Endothelial cell (in vitro differentiated cells): ENCODE measurements at regions not wholly inside any gene's neighbourhood (a gene's known extent, or its start where the extent isn't known, plus 50 kb on each side); places are given as distances from the start of the nearest gene placed in this dataset.

Experiments used
- DNase-seq: peaks from one replicate; pipeline ENCODE4 v3.0.0; 2021; ENCODE audit warnings: low spot score
- H3K27ac Mint-ChIP-seq: one replicate; pipeline ENCODE4 v1.8.0; 2021; ENCODE audit warnings: mixed read lengths, inconsistent platforms; ENCODE audit not compliant: unreplicated experiment
- H3K27me3 Mint-ChIP-seq: one replicate; pipeline ENCODE4 v1.8.0; 2021; ENCODE audit warnings: mild to moderate bottlenecking, moderate library complexity, mixed read lengths, inconsistent platforms; ENCODE audit not compliant: unreplicated experiment
- H3K36me3 Mint-ChIP-seq: one replicate; pipeline ENCODE4 v1.8.0; 2021; ENCODE audit warnings: mild to moderate bottlenecking, low read depth, mixed read lengths, inconsistent platforms; ENCODE audit not compliant: unreplicated experiment
- H3K4me1 Mint-ChIP-seq: one replicate; pipeline ENCODE4 v1.8.0; 2021; ENCODE audit warnings: mild to moderate bottlenecking, mixed read lengths, inconsistent platforms; ENCODE audit not compliant: unreplicated experiment
- H3K4me3 Mint-ChIP-seq: one replicate; pipeline ENCODE4 v1.8.0; 2021; ENCODE audit warnings: mild to moderate bottlenecking, mixed read lengths, inconsistent platforms; ENCODE audit not compliant: unreplicated experiment
- H3K9me3 Mint-ChIP-seq: one replicate; pipeline ENCODE4 v1.8.0; 2021; ENCODE audit warnings: mixed read lengths, inconsistent platforms; ENCODE audit not compliant: unreplicated experiment
- CTCF ChIP-seq: fragments of 200-600 bp; sonication (generic); IDR thresholded peaks from one replicate; pipeline ENCODE4 v1.5.0; 2021; ENCODE audit warnings: antibody characterized with exemption; ENCODE audit not compliant: unreplicated experiment

GRCh38 chr13:50280441-50280937 is 265.2 kb downstream of the KCNRG start:
- Mint-ChIP-seq H3K27ac (no peak overlapping the region), H3K4me1 (no peaks in the 10 kb centered on the region), H3K4me3 (no peak overlapping the region), H3K27me3 (peaks cover 6% of the 10 kb centered on the region), H3K36me3 (peaks cover 6% of the 10 kb centered on the region), H3K9me3 (no peaks in the 10 kb centered on the region)
- no peak for DNase-seq
- no peak for TF ChIP-seq CTCF

- no peak for TF ChIP-seq CTCF
- Mint-ChIP-seq H3K36me3 (peaks cover 2% of the 10 kb centered on the region), H3K4me1 (no peaks in the 10 kb centered on the region), H3K27ac (no peak overlapping the region), H3K27me3 (peaks cover 6% of the 10 kb centered on the region), H3K9me3 (no peaks in the 10 kb centered on the region), H3K4me3 (no peak overlapping the region)
- DNase-seq = no peak
Observed at GRCh38 chr13:50282016-50282415, 266.8 kb downstream of the KCNRG start.

GRCh38 chr13:50283017-50283416 is 267.8 kb downstream of the KCNRG start:
- H3K9me3 Mint-ChIP-seq = no peaks in the 10 kb centered on the region
- no peak for TF ChIP-seq CTCF
- no peak overlapping the region for H3K4me3 Mint-ChIP-seq
- no peaks in the 10 kb centered on the region for H3K36me3 Mint-ChIP-seq
- H3K4me1 Mint-ChIP-seq = no peaks in the 10 kb centered on the region
- no peak for DNase-seq
- no peak overlapping the region for H3K27ac Mint-ChIP-seq
- peaks cover 6% of the 10 kb centered on the region for H3K27me3 Mint-ChIP-seq

GRCh38 chr13:50284540-50284939 is 269.3 kb downstream of the KCNRG start:
- H3K36me3 Mint-ChIP-seq = peaks cover under 1% of the 10 kb centered on the region
- no peak for TF ChIP-seq CTCF
- peaks cover 6% of the 10 kb centered on the region for H3K27me3 Mint-ChIP-seq
- H3K4me1 Mint-ChIP-seq = no peaks in the 10 kb centered on the region
- no peak overlapping the region for H3K4me3 Mint-ChIP-seq
- H3K9me3 Mint-ChIP-seq = no peaks in the 10 kb centered on the region
- no peak overlapping the region for H3K27ac Mint-ChIP-seq
- no peak for DNase-seq

- H3K9me3 Mint-ChIP-seq = no peaks in the 10 kb centered on the region
- H3K36me3 Mint-ChIP-seq = peaks cover 4% of the 10 kb centered on the region
- H3K4me1 Mint-ChIP-seq = no peaks in the 10 kb centered on the region
- no peak overlapping the region for H3K4me3 Mint-ChIP-seq
- H3K27me3 Mint-ChIP-seq = peaks cover 2% of the 10 kb centered on the region
- TF ChIP-seq CTCF = no peak
- no peak overlapping the region for H3K27ac Mint-ChIP-seq
- no peak for DNase-seq
Observed at GRCh38 chr13:50285283-50285682, 270.0 kb downstream of the KCNRG start.
